ENCODE measurements at regions not wholly inside any gene's neighbourhood (a gene's known extent, or its start where the extent isn't known, plus 50 kb on each side); places are given as distances from the start of the nearest gene placed in this dataset.

DNA sequence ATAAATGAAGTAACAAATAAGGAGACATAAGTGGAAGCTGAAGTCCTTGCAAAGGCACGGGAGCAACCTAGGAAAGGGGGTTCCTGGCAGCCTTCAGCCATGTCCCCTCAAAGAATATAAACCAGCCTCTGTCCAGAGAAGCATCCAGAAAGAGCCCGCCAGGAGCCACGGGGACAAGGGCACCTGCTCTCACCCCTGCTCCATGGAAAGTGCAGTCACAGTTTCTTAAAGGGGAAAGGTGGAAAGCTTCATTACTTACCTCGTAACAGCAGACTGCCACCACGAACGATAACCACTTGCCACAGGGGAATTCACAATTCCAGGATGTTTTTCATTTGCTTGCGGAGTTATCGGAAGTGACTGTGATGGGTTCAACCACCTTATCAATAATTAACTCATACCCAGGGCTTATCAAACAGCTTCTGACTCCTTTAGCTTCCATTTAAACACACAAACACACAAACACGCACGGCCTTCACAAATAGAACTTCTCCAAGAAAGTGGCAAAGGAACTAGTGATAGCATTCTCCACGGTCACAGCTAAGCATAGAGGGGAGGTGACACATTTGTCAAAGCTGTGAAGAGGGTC is 134.2 kb upstream of the IGF1R start:
- H4K20me1 ChIP-seq (ENCODE audit: insufficient read depth, low read length), result no peaks in the 10 kb centered on the region
- CTCF ChIA-PET (ENCODE audit: unreplicated experiment), result no interaction called here
- no peak overlapping the region for H2AFZ ChIP-seq (ENCODE audit: low read length)
- DNase-seq (ENCODE audit: low spot score), result no peak
- no peaks in the 10 kb centered on the region for H3K4me1 ChIP-seq (ENCODE audit: insufficient read depth, low read length, poor library complexity, severe bottlenecking)
- no peak overlapping the region for H3K4me2 ChIP-seq (ENCODE audit: low read length)
- POLR2A ChIA-PET, result interaction anchor here (0.9 kb wide), 1 partner anchor 42 kb away, joined by 3 read pairs; no protein-coding TSS in a partner anchor
- no peaks in the 10 kb centered on the region for H3K36me3 ChIP-seq (ENCODE audit: insufficient read depth, low read length)
- intact Hi-C loops (cut with micrococcal nuclease; ENCODE audit: unreplicated experiment), result loop anchor here (10.0 kb wide), 1 partner anchor 261 kb away; no protein-coding TSS in a partner anchor
- H3K27ac ChIP-seq (ENCODE audit: low read depth, low read length, poor library complexity, severe bottlenecking), result no peak overlapping the region
- no TSS peak for BruUV-seq (replicated peaks)
- no peaks in the 10 kb centered on the region for H3K9me3 ChIP-seq (ENCODE audit: low read length)
- no peaks in the 10 kb centered on the region for H3K9me2 ChIP-seq (ENCODE audit: insufficient read depth, low read length)
- TF ChIP-seq EZH2phosphoT487 (IDR thresholded peaks at IDR 0.05; ENCODE audit: borderline replicate concordance, low read depth, low read length), result no peak
- TF ChIP-seq, protein P1, sequence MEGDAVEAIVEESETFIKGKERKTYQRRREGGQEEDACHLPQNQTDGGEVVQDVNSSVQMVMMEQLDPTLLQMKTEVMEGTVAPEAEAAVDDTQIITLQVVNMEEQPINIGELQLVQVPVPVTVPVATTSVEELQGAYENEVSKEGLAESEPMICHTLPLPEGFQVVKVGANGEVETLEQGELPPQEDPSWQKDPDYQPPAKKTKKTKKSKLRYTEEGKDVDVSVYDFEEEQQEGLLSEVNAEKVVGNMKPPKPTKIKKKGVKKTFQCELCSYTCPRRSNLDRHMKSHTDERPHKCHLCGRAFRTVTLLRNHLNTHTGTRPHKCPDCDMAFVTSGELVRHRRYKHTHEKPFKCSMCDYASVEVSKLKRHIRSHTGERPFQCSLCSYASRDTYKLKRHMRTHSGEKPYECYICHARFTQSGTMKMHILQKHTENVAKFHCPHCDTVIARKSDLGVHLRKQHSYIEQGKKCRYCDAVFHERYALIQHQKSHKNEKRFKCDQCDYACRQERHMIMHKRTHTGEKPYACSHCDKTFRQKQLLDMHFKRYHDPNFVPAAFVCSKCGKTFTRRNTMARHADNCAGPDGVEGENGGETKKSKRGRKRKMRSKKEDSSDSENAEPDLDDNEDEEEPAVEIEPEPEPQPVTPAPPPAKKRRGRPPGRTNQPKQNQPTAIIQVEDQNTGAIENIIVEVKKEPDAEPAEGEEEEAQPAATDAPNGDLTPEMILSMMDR (conservative IDR thresholded peaks at IDR 0.05; ENCODE audit: low read length), result no peak
- H3K4me3 ChIP-seq (ENCODE audit: low read depth, low read length, poor library complexity, severe bottlenecking), result no peak overlapping the region
- no peaks in the 10 kb centered on the region for H3K79me2 ChIP-seq (ENCODE audit: insufficient read depth, low read depth, low read length)

DNA sequence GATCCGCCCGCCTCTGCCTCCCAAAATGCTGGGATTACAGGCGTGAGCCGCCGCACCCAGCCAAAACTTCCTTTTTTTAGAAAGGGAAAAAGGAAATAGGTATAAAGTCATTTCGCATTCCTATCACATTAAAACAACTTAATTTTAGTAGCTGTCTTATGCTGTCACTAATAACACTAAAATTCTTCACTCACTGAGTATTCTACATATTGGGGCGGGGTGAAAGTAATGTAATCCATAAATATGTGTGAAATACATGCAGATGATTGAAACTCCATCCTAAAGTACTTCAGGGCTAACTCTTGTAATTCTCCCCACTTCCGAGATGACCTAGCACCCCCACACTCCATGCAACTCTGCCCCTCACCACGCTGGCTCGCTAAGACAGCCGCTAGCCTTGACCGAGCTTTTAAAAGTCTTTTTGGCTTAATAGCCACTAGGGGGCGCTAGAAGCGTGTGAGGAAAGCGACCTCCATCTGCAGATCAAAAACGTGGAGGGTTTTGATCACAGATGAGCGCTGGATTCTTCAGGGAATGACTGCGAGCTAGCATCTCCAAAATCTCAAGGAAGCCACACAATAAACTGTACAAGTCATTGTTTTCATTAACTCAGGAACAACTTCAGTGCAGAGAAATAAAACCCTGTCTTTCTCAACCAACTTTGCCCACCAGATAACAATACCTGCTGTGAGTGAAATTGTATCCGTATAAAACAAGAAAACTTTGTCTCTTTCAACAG is 129.3 kb upstream of the IGF1R start:
- Histone ChIP-seq H3K27ac (ENCODE audit: low read depth, low read length, poor library complexity, severe bottlenecking) (no peak overlapping the region), H3K4me2 (ENCODE audit: low read length) (no peak overlapping the region), H2AFZ (ENCODE audit: low read length) (no peak overlapping the region; the same call in 1 of the 2 replicates), H3K36me3 (ENCODE audit: insufficient read depth, low read length) (no peaks in the 10 kb centered on the region), H3K4me1 (ENCODE audit: insufficient read depth, low read length, poor library complexity, severe bottlenecking) (no peaks in the 10 kb centered on the region), H3K9me2 (ENCODE audit: insufficient read depth, low read length) (no peaks in the 10 kb centered on the region), H4K20me1 (ENCODE audit: insufficient read depth, low read length) (peaks cover 6% of the 10 kb centered on the region; the same call in 1 of the 2 replicates), H3K9me3 (ENCODE audit: low read length) (no peaks in the 10 kb centered on the region), H3K4me3 (ENCODE audit: low read depth, low read length, poor library complexity, severe bottlenecking) (no peak overlapping the region), H3K79me2 (ENCODE audit: insufficient read depth, low read depth, low read length) (no peaks in the 10 kb centered on the region)
- CTCF ChIA-PET (ENCODE audit: unreplicated experiment), result no interaction called here
- POLR2A ChIA-PET, result interaction anchor here (0.6 kb wide), 2 partner anchors 17 to 376 kb away, joined by 3 to 5 read pairs; no protein-coding TSS in a partner anchor
- intact Hi-C loops (cut with micrococcal nuclease; ENCODE audit: unreplicated experiment), result loop anchor here (1.0 to 10.0 kb wide), 5 partner anchors 128 to 693 kb away; no protein-coding TSS in a partner anchor
- TF ChIP-seq, protein P1 (conservative IDR thresholded peaks at IDR 0.05; ENCODE audit: low read length), result peak; percentile 91
- no peak for TF ChIP-seq EZH2phosphoT487 (IDR thresholded peaks at IDR 0.05; ENCODE audit: borderline replicate concordance, low read depth, low read length)
- BruUV-seq (replicated peaks), result no TSS peak
- DNase-seq (ENCODE audit: low spot score), result peak; percentile 75
